ENCODE measurements at regions not wholly inside any gene's neighbourhood (a gene's known extent, or its start where the extent isn't known, plus 50 kb on each side); places are given as distances from the start of the nearest gene placed in this dataset.
"Not testable (repeated sequence)": the region's sequence is repeated elsewhere in the genome, so short reads cannot be mapped to it uniquely, and the experiment has no call there.

- intact Hi-C loops (cut with DNase I); H3K27ac ChIP-seq; H3K9me3 ChIP-seq; DNase-seq; H3K36me3 ChIP-seq (ENCODE audit: insufficient read depth in 1 of 2, low read depth in 1 of 2); ATAC-seq; H3K27me3 ChIP-seq (ENCODE audit: insufficient read depth in 3 of 3, low read length in 2 of 3); H3K4me3 ChIP-seq; H3K4me1 ChIP-seq: not testable (repeated sequence)
- WGBS, 3 donors, result 32 to 67% (median 57%) methylated on average over 3 of the region's 3 CpGs
Measured at GRCh38 chr11:55431541-55431940, 63.8 kb downstream of the OR4A15 start.

GRCh38 chr11:55457641-55458040 lies 89.9 kb downstream of the OR4A15 start:
- no peak for TF ChIP-seq CTCF (IDR thresholded peaks at IDR 0.05)
- no peak for ATAC-seq
- WGBS, 3 donors, result 9 to 17% (median 12%) methylated on average over 2 of the region's 2 CpGs
- no peaks in the 10 kb centered on the region for H3K27me3 ChIP-seq (ENCODE audit: insufficient read depth in 3 of 3, low read length in 2 of 3)
- no peak for DNase-seq
- no peaks in the 10 kb centered on the region for H3K4me1 ChIP-seq
- no peak overlapping the region for H3K4me3 ChIP-seq
- H3K9me3 ChIP-seq, result no peaks in the 10 kb centered on the region
- intact Hi-C loops (cut with DNase I), result no loop called here
- H3K36me3 ChIP-seq (ENCODE audit: insufficient read depth in 1 of 2, low read depth in 1 of 2), result no peaks in the 10 kb centered on the region
- H3K27ac ChIP-seq, result no peak overlapping the region

- DNase-seq; ATAC-seq; H3K27ac ChIP-seq; H3K9me3 ChIP-seq; H3K27me3 ChIP-seq (ENCODE audit: insufficient read depth in 3 of 3, low read length in 2 of 3); H3K4me1 ChIP-seq; H3K4me3 ChIP-seq; H3K36me3 ChIP-seq (ENCODE audit: insufficient read depth in 1 of 2, low read depth in 1 of 2); intact Hi-C loops (cut with DNase I): not testable (repeated sequence)
- 67 to 70% (median 67%) methylated on average over 19 of the region's 19 CpGs for WGBS, 3 donors
Measured at GRCh38 chr11:55459871-55460270, 92.1 kb downstream of the OR4A15 start.

GRCh38 chr11:55474321-55474720 lies 79.9 kb upstream of the OR4C15 start:
- no peak for ATAC-seq
- 69 to 75% (median 71%) methylated on average over 2 of the region's 2 CpGs for WGBS, 3 donors
- H3K4me1 ChIP-seq, result no peaks in the 10 kb centered on the region
- H3K9me3 ChIP-seq, result peaks cover 4% of the 10 kb centered on the region
- no peaks in the 10 kb centered on the region for H3K27me3 ChIP-seq (ENCODE audit: insufficient read depth in 3 of 3, low read length in 2 of 3)
- no peak overlapping the region for H3K4me3 ChIP-seq
- TF ChIP-seq CTCF (IDR thresholded peaks at IDR 0.05), result no peak
- H3K36me3 ChIP-seq (ENCODE audit: insufficient read depth in 1 of 2, low read depth in 1 of 2), result no peaks in the 10 kb centered on the region
- no peak overlapping the region for H3K27ac ChIP-seq
- intact Hi-C loops (cut with DNase I), result no loop called here
- no peak for DNase-seq

GRCh38 chr11:55481416-55481815 lies 72.9 kb upstream of the OR4C15 start:
- TF ChIP-seq CTCF (IDR thresholded peaks at IDR 0.05), result no peak
- Histone ChIP-seq H3K36me3 (ENCODE audit: insufficient read depth in 1 of 2, low read depth in 1 of 2) (no peaks in the 10 kb centered on the region), H3K27ac (no peak overlapping the region), H3K9me3 (no peaks in the 10 kb centered on the region), H3K27me3 (ENCODE audit: insufficient read depth in 3 of 3, low read length in 2 of 3) (peaks cover 0 to 2% (median 0%) of the 10 kb centered on the region in 3 donors), H3K4me1 (no peaks in the 10 kb centered on the region), H3K4me3 (no peak overlapping the region)
- no peak for DNase-seq
- ATAC-seq, result no peak
- 87 to 93% (median 91%) methylated on average over 1 of the region's 1 CpG for WGBS, 3 donors
- intact Hi-C loops (cut with DNase I), result no loop called here

GRCh38 chr11:55497068-55497467 lies 57.2 kb upstream of the OR4C15 start:
- no peak overlapping the region for H3K4me3 ChIP-seq
- peaks cover 3% of the 10 kb centered on the region for H3K9me3 ChIP-seq
- DNase-seq (peak in 1 of 2 donors; percentile 30), ATAC-seq (no peak)
- TF ChIP-seq CTCF (IDR thresholded peaks at IDR 0.05), result no peak
- no peaks in the 10 kb centered on the region for H3K4me1 ChIP-seq
- 36 to 50% (median 50%) methylated on average over 5 of the region's 5 CpGs for WGBS, 3 donors
- no peaks in the 10 kb centered on the region for H3K36me3 ChIP-seq (ENCODE audit: insufficient read depth in 1 of 2, low read depth in 1 of 2)
- H3K27me3 ChIP-seq (ENCODE audit: insufficient read depth in 3 of 3, low read length in 2 of 3), result no peaks in the 10 kb centered on the region
- H3K27ac ChIP-seq, result no peak overlapping the region
- intact Hi-C loops (cut with DNase I), result no loop called here

Measured in psoas muscle (tissue), 7 donors.